DND-41 (cell line): ENCODE measurements at regions not wholly inside any gene's neighbourhood (a gene's known extent, or its start where the extent isn't known, plus 50 kb on each side); places are given as distances from the start of the nearest gene placed in this dataset.
A peak's percentile ranks its signal among the peaks of the same experiment; 100 is the strongest.

Experiments used
- ATAC-seq: fragments of 200-7000 bp; cut with Tn5 transposase; 3 replicates; pipeline ENCODE4 v1.9.1; 2021; ENCODE audit warnings: low read depth; ENCODE audit not compliant: insufficient read depth
- DNase-seq: peaks from one replicate; pipeline ENCODE4 v3.0.0-alpha.2; 2020
- H2AFZ ChIP-seq: 2 replicates; pipeline ENCODE4 v1.6.0; 2012; ENCODE audit warnings: low read depth, low read length
- H3K27ac ChIP-seq: 2 replicates; pipeline ENCODE4 v1.5.1; 2012; ENCODE audit warnings: low read length, inconsistent platforms
- H3K27me3 ChIP-seq: fragments of 200-600 bp; sonication (generic); 2 replicates; pipeline ENCODE4 v1.6.0; 2012; ENCODE audit warnings: low read length, mild to moderate bottlenecking, inconsistent platforms; ENCODE audit not compliant: insufficient read depth, poor library complexity
- H3K36me3 ChIP-seq: 2 replicates; pipeline ENCODE4 v1.5.1; 2012; ENCODE audit warnings: low read length, inconsistent platforms; ENCODE audit not compliant: insufficient read depth
- H3K4me1 ChIP-seq: 2 replicates; pipeline ENCODE4 v1.5.1; 2012; ENCODE audit warnings: mild to moderate bottlenecking, low read length; ENCODE audit not compliant: insufficient read depth
- H3K4me2 ChIP-seq: 2 replicates; pipeline ENCODE4 v1.6.0; 2012; ENCODE audit warnings: mild to moderate bottlenecking, moderate library complexity, low read length, inconsistent platforms; ENCODE audit not compliant: insufficient read depth
- H3K4me3 ChIP-seq, 2 experiments: fragments of 200-600 bp in 1 of 2; shearing (Covaris generic) in 1 of 2; 2 replicates each; pipeline ENCODE4 v1.5.1; 2012 to 2016; ENCODE audit warnings: inconsistent platforms in 2 of 2, low read length in 2 of 2, mild to moderate bottlenecking in 2 of 2, low read depth in 1 of 2, moderate library complexity in 1 of 2
- H3K79me2 ChIP-seq: 2 replicates; pipeline ENCODE4 v1.6.0; 2012; ENCODE audit warnings: low read length, inconsistent platforms; ENCODE audit not compliant: insufficient read depth
- H3K9ac ChIP-seq: 2 replicates; pipeline ENCODE4 v1.6.0; 2012; ENCODE audit warnings: low read depth, mild to moderate bottlenecking, inconsistent platforms, low read length, moderate library complexity
- H3K9me3 ChIP-seq: 2 replicates; pipeline ENCODE4 v1.5.1; 2012; ENCODE audit warnings: low read length, moderate library complexity, mild to moderate bottlenecking, inconsistent platforms; ENCODE audit not compliant: insufficient read depth, severe bottlenecking
- H4K20me1 ChIP-seq: 2 replicates; pipeline ENCODE4 v1.6.0; 2012; ENCODE audit warnings: low read length; ENCODE audit not compliant: insufficient read depth
- CTCF ChIP-seq: IDR thresholded peaks from 2 replicates; pipeline ENCODE4 v1.5.1; 2012; ENCODE audit warnings: borderline replicate concordance, low read length, moderate library complexity, mild to moderate bottlenecking; ENCODE audit not compliant: poor library complexity, severe bottlenecking; ENCODE audit errors: extremely low read depth
- EZH2 ChIP-seq: IDR thresholded peaks from 3 replicates; pipeline ENCODE4 v1.6.1; 2012; ENCODE audit warnings: borderline replicate concordance, low read depth, mild to moderate bottlenecking, moderate library complexity, low read length, inconsistent platforms; ENCODE audit not compliant: severe bottlenecking

DNA sequence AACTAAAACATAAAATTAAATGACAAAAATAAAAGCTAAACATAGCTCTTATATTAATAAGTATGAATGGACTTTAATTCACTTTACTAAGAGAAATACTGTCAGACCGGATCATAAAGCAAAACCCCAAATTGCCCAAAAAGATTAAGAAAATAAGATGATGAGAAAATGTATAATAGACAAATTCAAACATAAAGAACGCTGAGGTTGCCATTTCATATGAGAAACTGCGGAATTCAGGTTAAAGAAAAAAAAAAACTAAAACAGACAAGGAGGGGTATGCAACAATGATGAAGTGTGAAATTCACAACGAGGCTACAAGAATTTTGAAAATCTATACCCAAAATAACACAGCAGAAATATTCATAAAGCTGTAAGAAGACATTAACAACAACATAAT lies 133.6 kb upstream of the JUN start:
- H3K36me3 ChIP-seq, result no peaks in the 10 kb centered on the region
- H3K4me2 ChIP-seq, result no peak overlapping the region
- H2AFZ ChIP-seq, result no peak overlapping the region
- no peak overlapping the region for H3K9ac ChIP-seq
- no peaks in the 10 kb centered on the region for H3K27me3 ChIP-seq
- no peak for TF ChIP-seq EZH2
- no peak for TF ChIP-seq CTCF
- no peaks in the 10 kb centered on the region for H3K4me1 ChIP-seq
- no peaks in the 10 kb centered on the region for H3K79me2 ChIP-seq
- DNase-seq, result no peak
- peaks cover 4% of the 10 kb centered on the region for H3K9me3 ChIP-seq
- no peak overlapping the region for H3K4me3 ChIP-seq
- no peak for ATAC-seq
- H3K27ac ChIP-seq, result no peak overlapping the region
- H4K20me1 ChIP-seq, result no peaks in the 10 kb centered on the region

DNA sequence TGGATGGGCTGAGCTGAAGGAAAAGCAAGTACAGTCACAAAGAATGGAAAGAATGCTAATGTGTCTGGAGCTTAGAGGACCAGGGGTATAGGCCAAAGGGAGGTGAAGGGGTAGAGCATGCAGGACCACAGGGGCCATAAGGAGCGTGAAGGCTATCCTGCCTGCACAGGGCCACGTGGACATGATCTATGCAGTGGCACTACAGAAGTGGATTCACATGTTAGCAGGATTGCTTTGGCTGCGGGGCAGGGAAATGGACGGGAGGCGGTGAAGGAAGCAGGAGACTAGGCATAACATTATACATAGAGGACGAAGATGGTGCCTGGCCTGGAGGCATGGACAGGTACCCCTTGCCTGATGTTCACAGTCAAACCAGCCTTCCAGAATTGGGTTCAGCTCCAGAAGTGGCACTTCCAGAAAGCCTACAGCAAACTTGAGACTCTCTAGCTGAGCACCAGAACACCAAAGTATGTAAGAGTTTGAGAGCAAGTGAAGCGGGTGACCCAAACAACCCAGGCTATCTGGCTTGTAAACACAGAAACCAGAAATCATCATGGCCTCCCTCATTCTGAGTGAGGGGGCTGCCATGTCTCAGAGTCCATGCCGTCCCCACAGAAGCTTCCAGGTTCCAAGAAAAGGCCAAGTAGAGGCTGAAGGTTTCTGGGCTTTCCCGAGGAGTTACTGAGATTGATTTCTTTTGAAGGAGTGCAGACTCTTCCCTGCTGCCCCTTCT lies 135.5 kb upstream of the JUN start:
- Histone ChIP-seq H4K20me1 (no peaks in the 10 kb centered on the region), H3K4me1 (no peaks in the 10 kb centered on the region), H3K9ac (no peak overlapping the region), H2AFZ (0 out of 2 replicates have a peak overlapping the region, but pooled peaks have one; percentile 21), H3K27me3 (no peaks in the 10 kb centered on the region), H3K4me3 (no peak overlapping the region), H3K36me3 (no peaks in the 10 kb centered on the region), H3K79me2 (no peaks in the 10 kb centered on the region), H3K4me2 (no peak overlapping the region), H3K27ac (no peak overlapping the region), H3K9me3 (peaks cover 4% of the 10 kb centered on the region)
- no peak for TF ChIP-seq EZH2
- no peak for TF ChIP-seq CTCF
- ATAC-seq (no peak), DNase-seq (no peak)

GRCh38 chr1:58919959-58920321 lies 136.1 kb upstream of the JUN start:
- H4K20me1 ChIP-seq, result no peaks in the 10 kb centered on the region
- H3K36me3 ChIP-seq, result no peaks in the 10 kb centered on the region
- no peak overlapping the region for H3K4me2 ChIP-seq
- H3K4me1 ChIP-seq, result no peaks in the 10 kb centered on the region
- H3K9me3 ChIP-seq, result peaks cover 2% of the 10 kb centered on the region
- TF ChIP-seq CTCF, result no peak
- TF ChIP-seq EZH2, result no peak
- H3K27ac ChIP-seq, result no peak overlapping the region
- no peaks in the 10 kb centered on the region for H3K27me3 ChIP-seq
- H2AFZ ChIP-seq, result no peak overlapping the region
- no peak overlapping the region for H3K9ac ChIP-seq
- no peaks in the 10 kb centered on the region for H3K79me2 ChIP-seq
- ATAC-seq (no peak), DNase-seq (no peak)
- H3K4me3 ChIP-seq, result no peak overlapping the region
